OCI-LY3 (cell line): ENCODE measurements at regions not wholly inside any gene's neighbourhood (a gene's known extent, or its start where the extent isn't known, plus 50 kb on each side); places are given as distances from the start of the nearest gene placed in this dataset.

Experiments
- H2AFZ ChIP-seq: fragments of 200-600, 300-600 bp; shearing (Covaris generic); 2 replicates; pipeline ENCODE4 v1.6.0; 2014; ENCODE audit warnings: antibody characterized with exemption, low read depth, low read length
- H3K27ac ChIP-seq: fragments of 200-600, 300-600 bp; sonication (generic); 2 replicates; pipeline ENCODE4 v1.5.1; 2014; ENCODE audit warnings: mild to moderate bottlenecking, low read length, moderate library complexity, mixed read lengths
- H3K27me3 ChIP-seq: fragments of 200-600, 300-600 bp; sonication (generic); 2 replicates; pipeline ENCODE4 v1.6.1; 2014; ENCODE audit warnings: low read depth, low read length, mixed read lengths
- H3K36me3 ChIP-seq: fragments of 200-600, 300-600 bp; sonication (generic); replicated peaks from 2 replicates; pipeline ENCODE3; 2014; ENCODE audit warnings: low read depth, low read length, mixed read lengths
- H3K4me1 ChIP-seq: fragments of 300-600, 200-600 bp; sonication (generic); 2 replicates; pipeline ENCODE4 v1.6.1; 2014; ENCODE audit warnings: low read length, mixed read lengths
- H3K4me2 ChIP-seq: fragments of 200-600, 300-600 bp; sonication (generic); 2 replicates; pipeline ENCODE4 v1.6.1; 2014; ENCODE audit warnings: low read length, mixed read lengths
- H3K4me3 ChIP-seq: fragments of 300-600, 200-600 bp; sonication (generic); 2 replicates; pipeline ENCODE4 v1.5.1; 2014; ENCODE audit warnings: antibody characterized with exemption, mild to moderate bottlenecking, low read length, moderate library complexity
- H3K79me2 ChIP-seq: fragments of 300-600, 200-600 bp; shearing (Covaris generic); 2 replicates; pipeline ENCODE4 v1.6.1; 2014; ENCODE audit warnings: mild to moderate bottlenecking, low read length, mixed read lengths
- H3K9ac ChIP-seq: fragments of 300-600, 200-600 bp; shearing (Covaris generic); 2 replicates; pipeline ENCODE4 v1.6.0; 2014; ENCODE audit warnings: mild to moderate bottlenecking, low read length, moderate library complexity
- H3K9me3 ChIP-seq: fragments of 200-600, 300-600 bp; shearing (Covaris generic); 2 replicates; pipeline ENCODE4 v1.6.1; 2014; ENCODE audit warnings: low read length, mixed read lengths; ENCODE audit not compliant: insufficient read depth
- H4K20me1 ChIP-seq: fragments of 200-600, 300-600 bp; sonication (generic); 2 replicates; pipeline ENCODE4 v1.6.1; 2016; ENCODE audit warnings: low read length, mixed read lengths; ENCODE audit not compliant: insufficient read depth
- EZH2phosphoT487 ChIP-seq: fragments of 200-600 bp; shearing (Covaris generic); IDR thresholded peaks from 2 replicates; pipeline ENCODE4 v1.6.1; 2018; ENCODE audit warnings: antibody characterized with exemption, mixed run types, low read depth
- TF ChIP-seq, protein P1 (sequence below): fragments of 200-600, 300-600 bp; sonication (generic); IDR thresholded peaks from 2 replicates; pipeline ENCODE4 v1.5.1; 2014; ENCODE audit warnings: antibody characterized with exemption, low read length, low read depth

DNA sequence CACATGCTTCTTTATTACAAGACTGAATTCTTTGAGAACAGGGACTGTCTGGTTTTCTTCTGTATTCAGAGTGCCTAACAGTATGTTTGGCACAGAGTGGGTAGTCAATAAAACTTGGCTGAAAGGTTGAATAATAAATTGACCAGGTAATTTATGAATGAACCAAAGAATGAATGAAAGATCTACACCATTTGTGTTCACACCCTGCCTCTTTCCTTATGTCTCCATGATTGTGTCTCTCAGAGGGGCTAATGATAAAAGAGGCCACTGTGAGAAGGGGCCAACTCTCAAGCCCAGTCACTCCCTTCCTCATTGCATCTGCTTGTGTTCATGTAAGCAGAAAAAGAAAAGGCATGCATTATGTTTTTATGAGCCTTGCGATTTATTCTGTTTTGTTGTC, 569.7 kb upstream of the TENM4 start:
- Histone ChIP-seq H3K27ac (no peak overlapping the region), H3K4me2 (no peak overlapping the region), H3K27me3 (no peaks in the 10 kb centered on the region), H2AFZ (no peak overlapping the region), H4K20me1 (no peaks in the 10 kb centered on the region), H3K36me3 (peaks cover 6% of the 10 kb centered on the region), H3K79me2 (no peaks in the 10 kb centered on the region), H3K9me3 (peaks cover 6% of the 10 kb centered on the region; the same call in 1 of the 2 replicates), H3K4me3 (no peak overlapping the region), H3K4me1 (no peaks in the 10 kb centered on the region), H3K9ac (no peak overlapping the region)
- TF ChIP-seq, protein P1, sequence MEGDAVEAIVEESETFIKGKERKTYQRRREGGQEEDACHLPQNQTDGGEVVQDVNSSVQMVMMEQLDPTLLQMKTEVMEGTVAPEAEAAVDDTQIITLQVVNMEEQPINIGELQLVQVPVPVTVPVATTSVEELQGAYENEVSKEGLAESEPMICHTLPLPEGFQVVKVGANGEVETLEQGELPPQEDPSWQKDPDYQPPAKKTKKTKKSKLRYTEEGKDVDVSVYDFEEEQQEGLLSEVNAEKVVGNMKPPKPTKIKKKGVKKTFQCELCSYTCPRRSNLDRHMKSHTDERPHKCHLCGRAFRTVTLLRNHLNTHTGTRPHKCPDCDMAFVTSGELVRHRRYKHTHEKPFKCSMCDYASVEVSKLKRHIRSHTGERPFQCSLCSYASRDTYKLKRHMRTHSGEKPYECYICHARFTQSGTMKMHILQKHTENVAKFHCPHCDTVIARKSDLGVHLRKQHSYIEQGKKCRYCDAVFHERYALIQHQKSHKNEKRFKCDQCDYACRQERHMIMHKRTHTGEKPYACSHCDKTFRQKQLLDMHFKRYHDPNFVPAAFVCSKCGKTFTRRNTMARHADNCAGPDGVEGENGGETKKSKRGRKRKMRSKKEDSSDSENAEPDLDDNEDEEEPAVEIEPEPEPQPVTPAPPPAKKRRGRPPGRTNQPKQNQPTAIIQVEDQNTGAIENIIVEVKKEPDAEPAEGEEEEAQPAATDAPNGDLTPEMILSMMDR = no peak
- TF ChIP-seq EZH2phosphoT487 = no peak

DNA sequence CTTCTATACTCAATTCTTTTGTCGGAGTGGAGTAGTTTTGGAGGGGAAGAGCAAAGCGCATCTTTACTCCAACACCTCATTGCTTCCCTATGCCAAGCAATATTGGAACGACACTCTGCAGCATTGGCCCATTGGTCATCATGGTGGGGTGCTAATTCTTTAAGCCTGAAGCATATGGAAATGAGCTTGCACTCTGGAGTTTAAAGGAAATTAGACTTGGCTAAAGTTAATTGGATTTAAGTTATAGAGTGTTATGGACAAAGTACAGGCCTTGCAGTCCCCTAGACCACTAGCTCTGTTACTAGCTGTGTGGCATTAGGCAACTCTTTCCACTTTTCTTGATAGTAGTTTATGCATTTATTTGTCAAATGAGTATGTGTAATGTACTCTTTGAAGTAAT, 568.3 kb upstream of the TENM4 start:
- Histone ChIP-seq H3K27me3 (no peaks in the 10 kb centered on the region), H3K27ac (no peak overlapping the region), H2AFZ (no peak overlapping the region), H3K79me2 (no peaks in the 10 kb centered on the region), H4K20me1 (no peaks in the 10 kb centered on the region), H3K4me1 (peaks cover 9% of the 10 kb centered on the region), H3K4me2 (no peak overlapping the region), H3K9ac (no peak overlapping the region), H3K36me3 (peaks cover 6% of the 10 kb centered on the region), H3K9me3 (peaks cover 11% of the 10 kb centered on the region; the same call in 1 of the 2 replicates), H3K4me3 (no peak overlapping the region)
- no peak for TF ChIP-seq EZH2phosphoT487
- TF ChIP-seq, protein P1 = no peak

DNA sequence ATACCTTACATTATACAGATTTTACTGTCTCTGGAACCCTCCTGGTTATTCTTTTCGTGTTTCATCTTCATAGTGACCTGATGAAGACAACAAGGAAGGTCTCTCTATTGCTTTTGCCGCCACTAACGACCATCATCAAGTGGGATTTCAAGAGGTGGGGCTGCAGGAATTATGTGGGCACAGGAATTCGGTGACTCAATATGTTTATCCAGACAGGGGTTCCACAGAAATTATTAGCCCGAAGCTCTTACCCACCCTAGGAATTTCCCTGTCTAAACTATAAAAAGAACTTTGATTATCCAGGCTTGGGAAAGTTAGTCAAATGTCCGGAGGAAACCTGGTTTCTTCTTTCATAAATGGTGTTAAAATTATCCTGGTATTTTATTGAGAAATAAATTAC, 566.8 kb upstream of the TENM4 start:
- H3K36me3 ChIP-seq = peaks cover 6% of the 10 kb centered on the region

DNA sequence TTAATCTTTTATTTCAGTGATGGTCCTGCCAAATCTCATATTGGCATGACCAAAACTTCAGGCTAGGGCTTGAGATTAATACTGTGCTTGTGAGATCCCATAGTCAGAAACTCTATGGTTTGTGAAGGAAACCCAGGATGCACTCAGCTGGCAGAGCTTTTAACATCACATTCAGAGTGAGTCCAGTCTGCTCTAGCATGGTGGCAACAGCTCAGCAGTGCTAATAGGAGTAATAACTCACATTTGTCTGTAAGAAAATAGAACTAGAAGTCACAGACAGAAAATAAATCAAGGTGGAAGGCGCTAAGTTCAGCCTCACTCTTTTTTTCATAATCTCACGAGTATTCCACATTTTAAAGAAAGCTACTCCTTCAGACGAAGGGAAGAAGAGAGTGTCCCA, 549.3 kb upstream of the TENM4 start:
- TF ChIP-seq, protein P1 = no peak
- no peak for TF ChIP-seq EZH2phosphoT487

More for the DNA sequence above, 566.8 kb upstream of the TENM4 start:
- H3K4me3 ChIP-seq = no peak overlapping the region
- no peaks in the 10 kb centered on the region for H3K27me3 ChIP-seq
- peaks cover 11% of the 10 kb centered on the region; the same call in 1 of the 2 replicates for H3K9me3 ChIP-seq
- no peak overlapping the region for H3K27ac ChIP-seq
- no peak overlapping the region for H3K9ac ChIP-seq
- H3K4me1 ChIP-seq = peaks cover 23% of the 10 kb centered on the region
- TF ChIP-seq EZH2phosphoT487 = no peak
- TF ChIP-seq, protein P1 = no peak
- no peak overlapping the region for H3K4me2 ChIP-seq
- no peaks in the 10 kb centered on the region for H4K20me1 ChIP-seq
- H2AFZ ChIP-seq = no peak overlapping the region
- H3K79me2 ChIP-seq = no peaks in the 10 kb centered on the region

More for the DNA sequence above, 549.3 kb upstream of the TENM4 start:
- no peaks in the 10 kb centered on the region for H4K20me1 ChIP-seq
- no peaks in the 10 kb centered on the region for H3K79me2 ChIP-seq
- no peak overlapping the region for H3K9ac ChIP-seq
- H2AFZ ChIP-seq = no peak overlapping the region
- H3K4me3 ChIP-seq = no peak overlapping the region
- no peaks in the 10 kb centered on the region for H3K36me3 ChIP-seq
- no peaks in the 10 kb centered on the region for H3K27me3 ChIP-seq
- no peak overlapping the region for H3K4me2 ChIP-seq
- H3K4me1 ChIP-seq = no peaks in the 10 kb centered on the region
- H3K27ac ChIP-seq = no peak overlapping the region
- H3K9me3 ChIP-seq = no peaks in the 10 kb centered on the region
